DMS153 treated with DMSO at 0.1 percent for 48 hours (cell line): ENCODE measurements at regions not wholly inside any gene's neighbourhood (a gene's known extent, or its start where the extent isn't known, plus 50 kb on each side); places are given as distances from the start of the nearest gene placed in this dataset.
"Not testable (repeated sequence)": the region's sequence is repeated elsewhere in the genome, so short reads cannot be mapped to it uniquely, and the experiment has no call there.

Experiments
- DNase-seq: peaks from one replicate; lab custom pipeline; 2025; ENCODE audit not compliant: unreplicated experiment; lab: John Stamatoyannopoulos, UW

DNA sequence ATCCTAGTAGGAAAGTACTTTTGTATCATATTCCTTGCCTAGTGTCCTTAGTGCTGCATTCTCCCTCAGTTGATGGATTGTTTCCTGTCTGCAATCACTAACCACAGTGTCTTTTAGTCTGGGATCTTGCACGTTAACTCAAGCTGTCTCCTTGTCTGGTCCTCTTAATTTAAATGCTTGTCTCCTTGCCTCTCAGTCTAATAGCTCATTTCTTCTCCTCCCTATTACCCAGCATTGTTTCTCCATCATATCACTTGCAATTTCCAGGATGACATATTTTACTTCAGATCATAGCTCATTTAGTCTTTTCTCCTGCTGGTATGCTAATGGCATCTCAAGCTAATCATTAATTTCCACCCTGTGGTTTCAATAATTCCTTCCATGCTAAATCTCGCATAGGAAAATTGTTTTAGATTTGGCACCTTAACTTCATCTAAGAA is 2052.0 kb upstream of the C9orf72 start:
- DNase-seq = no peak

DNA sequence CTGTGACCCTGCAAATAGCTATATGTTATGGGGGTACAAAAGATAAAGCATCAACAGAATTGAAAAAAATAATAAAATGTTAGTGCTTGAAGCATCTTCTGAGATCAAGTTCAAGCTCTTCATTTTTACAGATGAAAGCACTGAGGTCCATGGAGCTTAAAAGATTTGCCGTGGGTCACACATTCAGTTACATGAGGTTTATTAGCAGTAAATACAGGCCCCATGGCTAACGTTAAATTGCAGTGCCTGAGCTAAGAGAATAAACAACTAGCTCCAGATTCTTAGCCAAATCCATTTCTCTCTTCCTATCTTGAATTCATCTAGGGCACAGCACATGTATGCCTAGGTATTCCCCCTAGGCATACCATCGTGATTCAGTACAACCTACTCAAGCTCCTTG is 2052.7 kb upstream of the C9orf72 start:
- no peak for DNase-seq

DNA sequence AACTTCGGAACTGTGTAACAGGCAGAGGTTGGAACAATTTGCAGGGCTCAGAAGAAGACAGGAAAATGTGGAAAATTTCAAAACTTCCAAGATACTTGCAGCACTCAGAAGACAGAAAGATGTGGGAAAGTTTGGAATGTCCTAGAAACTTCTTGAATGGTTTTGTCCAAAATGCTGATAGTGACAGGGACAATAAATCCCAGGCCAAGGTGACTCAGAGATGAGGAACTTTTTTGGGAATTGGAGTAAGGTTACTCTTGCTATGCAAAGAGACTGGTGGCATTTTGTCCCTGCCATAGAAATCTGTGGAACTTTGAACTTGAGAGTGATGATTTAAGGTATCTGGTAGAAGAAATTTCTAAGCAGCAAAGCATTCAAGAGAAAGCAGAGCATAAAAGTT is 2055.6 kb upstream of the C9orf72 start:
- DNase-seq = not testable (repeated sequence)

DNA sequence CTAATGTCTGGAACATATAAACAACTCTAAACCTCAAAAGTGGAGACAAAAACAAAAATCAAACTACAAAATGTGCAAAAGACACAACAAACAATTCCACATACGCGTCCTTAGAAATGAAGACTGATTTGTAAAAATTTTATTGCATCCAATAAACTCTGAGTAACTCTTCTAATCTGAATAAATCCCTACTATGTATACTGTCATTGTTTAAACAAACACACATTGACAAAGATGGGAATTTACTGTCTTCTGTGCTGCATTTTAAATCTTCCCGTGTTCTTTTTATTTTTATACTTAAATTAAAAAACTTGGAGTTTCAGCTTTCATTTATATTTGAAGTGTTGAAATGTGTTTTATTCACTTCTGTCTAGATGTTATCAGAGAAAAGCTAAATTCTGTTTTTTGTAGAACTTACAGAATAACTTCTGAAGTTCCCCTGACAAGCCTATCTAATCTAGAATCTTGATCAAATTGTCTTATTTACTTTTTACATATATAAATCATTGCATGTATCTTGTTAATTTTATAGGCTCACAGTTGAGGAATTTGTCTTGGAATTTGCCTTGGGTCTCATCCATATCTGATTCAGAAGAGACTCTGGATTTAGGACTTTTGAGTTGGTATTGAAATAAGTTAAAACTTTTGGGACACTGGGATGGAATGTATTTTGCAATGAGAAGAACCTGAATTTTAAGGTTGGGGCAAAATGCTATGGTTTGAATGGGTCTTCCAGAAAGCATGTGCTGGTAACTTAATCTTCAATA is 2064.4 kb upstream of the C9orf72 start:
- DNase-seq = no peak

DNA sequence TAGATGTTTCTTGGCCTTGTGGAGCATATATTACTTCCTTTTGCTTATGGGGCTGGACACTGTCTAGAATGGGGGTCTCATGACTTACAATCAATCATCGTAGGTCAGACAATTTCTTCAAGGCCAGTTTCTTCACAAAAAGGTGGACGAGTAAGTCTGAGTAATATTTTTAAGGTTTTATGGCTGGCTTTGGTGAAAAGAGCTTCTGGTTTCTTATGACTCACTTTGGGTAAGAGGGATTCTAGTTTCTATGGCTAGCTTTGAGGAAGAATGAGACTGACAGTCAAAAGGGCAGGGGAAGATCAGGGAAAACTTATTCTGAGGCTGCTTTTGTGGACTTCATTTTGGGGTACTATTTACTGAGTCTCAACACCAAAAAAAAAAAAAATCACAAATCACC is 2067.2 kb upstream of the C9orf72 start:
- no peak for DNase-seq

DNA sequence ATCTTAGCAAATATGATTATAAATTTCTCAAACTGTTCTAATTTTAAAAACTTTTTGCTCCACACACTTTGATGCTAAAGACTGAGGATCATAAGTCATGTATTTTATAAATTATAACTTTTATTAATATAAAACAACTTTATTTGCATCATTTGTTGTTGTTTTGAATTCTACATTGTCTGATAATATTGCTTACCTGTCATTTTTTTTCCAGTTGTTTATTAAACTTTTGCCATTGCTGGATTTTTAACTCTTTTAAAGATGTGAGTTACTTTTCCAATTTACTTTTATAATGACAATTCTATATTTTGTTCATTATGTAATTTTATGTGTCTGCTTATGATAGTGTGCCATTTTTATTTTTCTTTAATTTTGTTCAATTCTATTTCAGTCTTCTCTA is 2071.2 kb upstream of the C9orf72 start:
- DNase-seq = no peak

DNA sequence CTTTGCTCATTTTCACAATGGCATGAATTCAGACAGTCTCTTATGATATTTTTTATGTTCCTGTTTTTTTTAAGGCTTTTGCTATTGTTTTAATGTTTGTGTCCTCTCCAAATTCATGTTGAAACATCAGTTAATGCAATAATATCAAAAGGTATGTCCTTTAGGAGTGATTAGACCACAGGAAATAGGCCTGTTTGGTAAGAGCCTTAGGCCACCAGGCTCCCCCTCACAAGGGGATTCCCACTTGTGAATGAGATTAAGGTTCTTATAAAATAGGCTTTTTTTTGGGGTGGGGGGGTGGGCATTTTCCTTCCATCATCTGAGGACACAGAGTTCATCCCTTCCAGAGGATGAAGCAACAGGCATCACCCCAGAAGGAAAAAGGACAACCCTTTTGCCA is 2074.2 kb upstream of the C9orf72 start:
- no peak for DNase-seq

DNA sequence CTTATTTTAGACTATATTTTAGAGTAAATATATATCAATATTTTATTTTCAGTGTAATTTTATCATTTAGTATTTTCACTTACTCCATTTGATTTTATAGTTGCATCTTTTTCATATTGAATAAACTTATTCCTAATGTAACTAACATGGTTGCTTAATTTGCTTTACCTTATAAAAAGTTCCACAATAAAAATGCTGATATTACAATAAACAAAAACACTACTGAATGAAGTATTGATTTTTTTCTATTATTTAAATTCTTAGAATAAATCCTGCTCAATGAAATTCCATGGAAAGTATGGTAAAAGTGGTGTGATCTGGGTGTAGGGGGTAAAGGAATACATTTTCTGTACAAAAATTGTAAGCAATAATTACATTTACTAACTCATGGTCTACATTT is 2074.9 kb upstream of the C9orf72 start:
- no peak for DNase-seq

DNA sequence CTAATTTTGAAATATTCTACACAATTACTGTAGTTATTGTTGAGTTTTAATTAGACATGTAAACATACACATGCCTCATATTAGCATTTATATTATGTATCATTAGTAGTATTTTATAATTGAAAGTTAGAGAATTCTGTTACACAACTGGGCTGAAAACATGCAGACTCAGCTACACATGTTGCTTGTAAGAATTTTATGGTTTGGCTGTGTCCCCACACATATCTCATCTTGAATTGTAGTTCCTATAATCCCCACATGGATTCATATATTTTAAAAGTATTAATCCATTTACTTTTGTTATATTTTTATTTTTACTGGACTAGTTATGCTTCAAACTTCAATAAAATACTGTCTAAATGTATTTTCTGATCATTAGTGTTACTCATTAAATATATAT is 2075.3 kb upstream of the C9orf72 start:
- no peak for DNase-seq

DNA sequence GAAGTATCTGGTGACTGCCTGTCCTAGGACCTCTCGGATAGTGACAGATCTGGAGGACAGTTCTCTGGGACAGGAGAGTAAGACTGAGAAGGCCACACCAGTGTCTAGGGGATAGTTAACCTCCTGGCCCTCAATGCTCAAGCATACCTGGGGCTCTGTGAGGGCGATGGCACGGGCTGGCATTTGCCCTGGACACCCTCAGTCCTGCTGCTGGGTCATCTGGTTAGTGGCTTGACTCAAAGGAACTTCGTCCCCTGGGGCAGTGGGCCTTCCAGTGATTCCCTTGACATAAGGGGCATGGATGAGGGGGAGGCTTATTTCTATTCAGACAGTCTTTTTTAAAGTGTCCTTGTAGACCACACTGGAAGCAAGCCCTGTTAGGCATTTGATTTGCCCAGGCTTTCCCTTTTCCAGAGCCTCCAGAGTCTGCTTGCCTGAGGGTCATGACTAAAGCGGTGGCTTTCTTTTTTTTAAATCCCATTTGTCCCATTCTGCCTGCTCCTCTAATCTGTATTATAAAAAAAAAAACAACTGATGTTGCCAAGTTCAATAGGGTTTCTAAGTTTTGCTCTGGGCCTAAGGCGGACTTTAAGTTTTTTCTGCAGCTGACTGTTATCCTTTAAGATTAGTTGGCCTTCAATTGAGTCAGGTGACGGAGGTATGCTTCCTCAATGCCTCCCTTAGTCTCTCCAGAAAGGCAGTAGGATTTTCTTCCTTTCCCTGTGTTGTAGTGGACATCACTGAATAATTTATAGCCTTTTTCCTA is 2083.5 kb upstream of the C9orf72 start:
- no peak for DNase-seq

DNA sequence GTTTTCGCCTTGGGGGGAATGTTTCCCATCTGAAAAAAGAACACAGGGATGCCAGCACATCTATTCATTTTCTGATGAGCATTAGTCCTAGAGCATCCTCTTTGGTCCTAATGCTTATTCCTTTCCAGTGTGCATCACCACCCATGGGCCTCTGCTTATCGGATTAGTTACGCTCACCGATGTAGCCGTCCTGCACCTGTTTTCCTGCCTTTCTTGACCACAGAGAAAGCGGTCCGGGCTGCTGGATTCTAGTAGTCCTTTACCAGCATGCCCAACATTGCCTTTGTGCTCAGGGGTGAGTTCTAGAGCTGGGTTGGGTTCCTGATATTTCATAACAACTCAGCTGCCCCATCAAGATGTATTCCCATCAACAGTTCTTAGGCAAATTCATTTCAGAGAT is 2084.5 kb upstream of the C9orf72 start:
- no peak for DNase-seq

DNA sequence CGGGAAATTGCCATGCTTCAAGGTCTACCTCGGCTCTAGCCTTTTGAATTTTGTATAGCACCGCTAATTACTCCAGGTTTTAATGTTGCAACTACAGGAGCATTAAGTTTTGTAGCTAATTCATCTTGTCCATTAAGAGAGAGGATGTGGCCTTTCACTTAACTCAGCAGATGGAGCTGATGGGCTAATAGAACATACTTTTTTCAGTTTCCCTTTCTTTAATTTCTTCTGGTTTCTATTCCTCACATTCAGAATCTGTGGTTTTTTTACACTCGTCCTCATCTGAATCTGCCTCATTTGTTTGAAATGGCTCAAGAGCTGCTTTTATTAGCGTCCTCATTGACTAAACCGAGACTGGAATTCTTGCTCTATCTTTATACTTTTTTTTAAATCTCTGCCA is 2085.7 kb upstream of the C9orf72 start:
- no peak for DNase-seq

DNA sequence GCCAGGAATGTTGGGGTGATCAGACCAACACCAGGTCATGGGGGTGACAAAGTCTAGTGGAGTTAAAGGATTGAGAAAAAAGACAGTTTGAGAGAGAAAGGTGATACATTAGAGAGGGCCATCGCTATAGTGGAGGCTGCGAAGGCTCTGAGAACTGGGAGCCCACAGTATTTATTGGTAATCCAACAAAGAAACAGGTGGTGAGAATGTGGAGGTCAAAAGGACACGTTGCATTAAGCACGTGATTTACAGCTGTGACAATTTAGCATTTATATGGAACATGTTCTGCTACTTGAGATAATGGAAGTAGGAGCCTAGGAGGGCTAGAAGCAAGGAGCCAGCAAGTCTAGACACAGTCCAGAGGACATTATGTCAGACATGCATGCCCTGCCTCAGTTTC is 2086.5 kb upstream of the C9orf72 start:
- DNase-seq = no peak

DNA sequence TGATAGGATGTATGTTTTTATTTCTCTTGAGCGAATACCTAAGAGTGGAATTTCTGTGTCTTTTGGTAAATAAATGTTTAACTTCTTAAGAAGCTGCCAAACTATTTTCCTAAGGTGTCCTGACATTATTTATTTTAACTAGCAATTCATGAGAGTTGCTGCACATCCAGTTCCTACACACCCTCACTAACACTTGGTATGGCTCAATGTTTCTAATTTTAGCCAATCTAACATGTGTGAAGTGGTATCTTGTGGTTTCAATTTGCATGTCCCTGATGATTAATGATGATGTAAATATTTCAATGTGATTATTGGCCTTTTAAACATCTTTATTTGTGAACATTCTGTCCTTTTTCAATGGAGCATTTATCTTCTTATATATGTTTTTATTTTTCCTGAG is 2095.5 kb upstream of the C9orf72 start:
- no peak for DNase-seq

DNA sequence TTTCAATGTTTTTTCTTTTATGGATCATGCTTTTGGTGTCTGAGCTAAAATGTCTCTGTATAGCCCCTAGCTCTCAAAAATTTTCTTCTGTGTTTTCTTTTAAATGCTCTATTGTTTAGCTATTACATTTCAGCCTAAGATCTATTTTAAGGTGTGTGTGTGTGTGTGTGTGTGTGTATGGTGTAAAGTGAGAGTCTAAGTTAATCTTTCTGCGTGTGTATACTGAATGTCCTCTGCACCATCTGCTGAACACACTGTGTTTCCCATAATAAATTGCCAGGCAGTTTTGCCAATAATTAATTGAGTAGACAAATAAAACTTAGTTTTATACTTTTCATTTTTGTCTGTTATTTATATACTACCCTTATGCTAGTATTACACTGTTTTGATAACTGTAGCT is 2096.3 kb upstream of the C9orf72 start:
- DNase-seq = no peak

DNA sequence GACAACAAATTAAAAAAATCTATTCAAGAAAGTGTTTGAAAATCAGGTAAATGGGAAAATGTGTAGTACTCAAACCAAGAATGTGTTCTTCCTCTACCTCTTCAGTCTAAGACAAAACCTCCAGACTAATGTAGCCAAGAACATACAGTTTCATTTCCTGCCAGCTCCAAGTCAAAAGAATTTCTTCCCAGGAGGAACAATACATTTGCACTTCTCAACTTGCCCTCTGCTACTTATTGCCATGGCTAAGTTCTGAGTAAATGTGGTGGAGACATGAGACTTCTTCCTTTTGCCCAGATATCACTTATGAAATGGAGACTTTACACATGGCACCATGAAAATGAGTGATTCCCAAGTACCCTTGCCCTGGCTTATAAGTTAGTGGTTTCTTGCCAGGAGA is 2112.2 kb upstream of the C9orf72 start:
- no peak for DNase-seq

DNA sequence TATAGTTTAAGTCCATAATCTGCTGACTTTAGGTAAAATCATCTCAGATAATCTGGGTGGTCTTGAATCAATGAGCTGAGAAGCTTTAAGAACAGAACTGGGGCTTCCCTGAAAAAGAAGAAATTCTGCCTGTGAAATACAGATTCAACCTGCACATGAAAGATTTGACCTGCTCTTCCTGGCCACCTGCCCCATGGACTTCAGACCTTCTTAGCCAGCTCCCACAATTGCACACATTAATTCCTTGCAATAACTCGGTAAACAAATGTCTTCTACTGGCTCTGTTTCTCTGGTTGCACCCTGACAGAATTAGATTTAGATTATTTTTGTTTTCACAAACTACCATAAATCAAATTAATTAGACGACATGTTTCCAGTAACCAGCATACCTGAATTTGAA is 2117.9 kb upstream of the C9orf72 start:
- no peak for DNase-seq

DNA sequence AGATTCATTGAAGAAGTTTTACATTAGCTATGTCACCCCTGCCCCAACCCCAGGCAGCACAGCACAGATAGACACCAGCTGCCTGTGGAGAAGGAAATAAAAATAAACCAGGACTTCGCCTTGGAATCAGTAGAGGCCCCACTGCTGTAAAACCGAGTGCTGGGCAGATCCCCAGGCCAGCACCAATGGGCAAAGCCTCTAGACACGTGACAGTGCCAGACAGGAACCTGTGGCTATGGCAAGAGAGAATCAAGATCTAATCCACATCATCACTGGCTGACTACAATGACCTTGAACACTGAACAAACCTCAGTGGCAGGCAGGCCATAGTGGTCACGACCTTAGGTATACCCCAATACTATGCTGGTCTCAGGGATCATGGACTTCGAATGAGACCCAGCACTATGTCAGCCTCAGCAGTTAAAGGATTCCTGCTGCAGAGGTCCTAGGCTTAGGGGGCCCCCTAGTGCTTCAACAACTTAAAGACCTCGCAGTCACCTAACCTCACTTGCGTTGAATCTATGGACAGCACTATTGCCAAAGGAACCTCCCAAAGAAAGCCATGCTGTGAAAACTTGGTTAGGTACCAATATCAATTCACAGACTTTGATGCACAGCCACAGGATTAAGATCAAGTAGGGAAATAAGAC is 2118.6 kb upstream of the C9orf72 start:
- no peak for DNase-seq

DNA sequence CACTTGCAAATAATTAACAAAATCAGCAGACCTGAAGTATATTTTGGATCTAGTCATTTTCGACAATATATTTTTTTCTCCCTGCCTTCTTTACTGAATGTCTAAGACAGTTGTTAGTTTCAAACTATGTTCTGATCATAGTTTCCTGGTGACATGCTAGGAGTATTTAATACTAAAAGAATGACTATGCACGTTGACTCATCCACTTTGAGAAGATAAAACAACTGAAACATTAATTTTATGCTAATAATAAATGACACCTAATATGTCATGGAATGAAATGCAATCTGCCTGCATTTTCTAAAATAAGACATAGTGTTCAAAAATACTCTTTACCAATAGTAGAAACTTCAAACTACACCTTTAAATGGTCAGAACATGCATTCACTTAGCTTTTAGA is 2123.7 kb upstream of the C9orf72 start:
- no peak for DNase-seq

DNA sequence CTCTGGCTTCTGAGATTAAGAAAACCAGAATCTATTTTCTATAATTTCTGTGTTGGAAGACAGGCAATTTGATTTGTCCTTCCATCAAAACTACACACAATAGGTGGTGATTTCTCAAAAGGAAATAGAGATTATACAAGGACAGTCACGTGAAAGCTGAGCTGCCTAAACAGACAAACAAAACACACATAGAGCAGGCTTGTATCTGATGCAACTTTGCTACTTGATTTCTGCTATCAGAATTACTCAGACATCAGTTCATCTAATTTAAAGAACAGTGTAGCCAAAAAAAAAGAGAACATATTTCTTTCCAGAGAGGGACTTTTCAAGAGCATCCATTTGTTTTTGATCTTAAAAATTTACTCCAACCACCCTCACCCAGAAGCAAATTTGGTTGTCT is 2128.3 kb upstream of the C9orf72 start:
- DNase-seq = no peak

DNA sequence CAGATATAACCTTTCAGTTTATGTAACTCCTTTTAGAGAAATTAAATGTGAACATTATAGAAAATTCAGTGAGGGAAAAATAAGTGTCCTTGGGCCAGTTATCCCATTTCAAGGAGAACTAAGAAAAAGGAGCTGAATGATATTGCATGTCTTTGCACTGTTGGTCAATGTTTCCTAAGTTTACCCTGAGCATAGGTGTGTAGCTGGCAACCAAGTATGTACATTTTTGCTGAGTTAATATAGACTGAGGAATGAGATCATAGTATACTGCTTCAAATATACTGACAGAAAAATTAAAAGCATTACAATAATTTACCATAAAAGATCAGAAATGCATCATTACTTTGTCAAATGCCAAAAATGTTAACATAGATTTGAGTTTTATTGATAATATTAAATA is 2128.7 kb upstream of the C9orf72 start:
- no peak for DNase-seq

DNA sequence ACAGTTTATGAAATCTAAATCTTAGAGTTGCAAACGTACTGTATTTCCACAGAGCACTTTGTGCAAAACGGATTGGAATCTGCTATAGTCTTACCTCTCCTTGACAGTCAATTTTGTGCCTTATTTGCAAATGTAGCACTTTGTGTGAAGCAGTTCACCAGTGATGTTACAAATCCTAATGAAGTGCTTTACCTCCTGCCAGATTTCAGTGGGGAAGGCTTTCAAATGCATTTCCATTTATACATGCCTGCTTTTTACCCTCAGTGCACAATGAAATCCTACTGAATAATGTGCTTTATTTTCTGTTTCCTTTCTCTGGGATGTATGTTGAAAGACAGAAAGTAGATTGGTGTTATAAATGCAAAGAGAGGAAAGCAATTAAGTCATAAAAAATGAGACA is 2141.6 kb upstream of the C9orf72 start:
- no peak for DNase-seq
